Fibroblast of lung (primary cell): ENCODE measurements at regions not wholly inside any gene's neighbourhood (a gene's known extent, or its start where the extent isn't known, plus 50 kb on each side); places are given as distances from the start of the nearest gene placed in this dataset.

Experiments
- DNase-seq, 2 donors: peaks; one replicate each; pipeline versions ENCODE4 v3.0.0 to v3.0.0-alpha.2; 2010; ENCODE audit warnings: low read depth in 2 of 2
- H2AFZ ChIP-seq: 2 replicates; pipeline ENCODE4 v1.5.1; 2012; ENCODE audit warnings: low read length, control low read depth, inconsistent platforms
- H3K27ac ChIP-seq: 2 replicates; pipeline ENCODE4 v1.5.1; 2011; ENCODE audit warnings: low read length, control low read depth; ENCODE audit not compliant: insufficient read depth
- H3K27me3 ChIP-seq: 2 replicates; pipeline ENCODE4 v1.5.1; 2011; ENCODE audit warnings: mild to moderate bottlenecking, low read length; ENCODE audit not compliant: control insufficient read depth, insufficient read depth
- H3K36me3 ChIP-seq: 2 replicates; pipeline ENCODE4 v1.5.1; 2011; ENCODE audit warnings: low read length; ENCODE audit not compliant: control insufficient read depth, insufficient read depth
- H3K4me1 ChIP-seq: 2 replicates; pipeline ENCODE4 v1.5.1; 2011; ENCODE audit warnings: low read length; ENCODE audit not compliant: control insufficient read depth, insufficient read depth; ENCODE audit errors: extremely low read depth
- H3K4me2 ChIP-seq: 2 replicates; pipeline ENCODE4 v1.5.1; 2011; ENCODE audit warnings: low read length, control low read depth; ENCODE audit not compliant: insufficient read depth; ENCODE audit errors: extremely low read depth
- H3K4me3 ChIP-seq, 4 experiments: fragments of 200-600 bp in 1 of 4; sonication (generic) in 1 of 4; replicated peaks in 1 of 4; 2 replicates each; pipeline ENCODE4 v1.5.1; 2011 to 2016; ENCODE audit warnings: low read length in 4 of 4, low read depth in 3 of 4, mild to moderate bottlenecking in 3 of 4, control low read depth in 2 of 4, inconsistent platforms in 1 of 4, mixed read lengths in 1 of 4; ENCODE audit not compliant: insufficient read depth in 1 of 4; ENCODE audit errors: control extremely low read depth in 1 of 4
- H3K79me2 ChIP-seq: 2 replicates; pipeline ENCODE4 v1.5.1; 2012; ENCODE audit warnings: mild to moderate bottlenecking, low read length, inconsistent platforms; ENCODE audit not compliant: control insufficient read depth, insufficient read depth
- H3K9ac ChIP-seq: 2 replicates; pipeline ENCODE4 v1.5.1; 2011; ENCODE audit warnings: mild to moderate bottlenecking, low read length, control low read depth; ENCODE audit not compliant: insufficient read depth
- H3K9me3 ChIP-seq: 2 replicates; pipeline ENCODE4 v1.5.1; 2012; ENCODE audit warnings: low read depth, low read length; ENCODE audit not compliant: control insufficient read depth, insufficient read depth
- H4K20me1 ChIP-seq: 2 replicates; pipeline ENCODE4 v1.5.1; 2011; ENCODE audit warnings: low read length; ENCODE audit not compliant: control insufficient read depth, insufficient read depth; ENCODE audit errors: extremely low read depth
- EZH2 ChIP-seq: IDR thresholded peaks from 2 replicates; pipeline ENCODE4 v1.5.1; 2012; ENCODE audit warnings: low read length, control low read depth, mild to moderate bottlenecking; ENCODE audit errors: missing control alignments
- TF ChIP-seq, protein P1 (sequence below), 2 donors: IDR thresholded peaks in 1 of 2; conservative IDR thresholded peaks in 1 of 2; 1 replicate in 1 of 2; 2 replicates in 1 of 2; pipeline ENCODE4 v1.5.1; 2011 to 2012; ENCODE audit warnings: low read length in 2 of 2, control low read depth in 1 of 2, inconsistent platforms in 1 of 2, low read depth in 1 of 2, mild to moderate bottlenecking in 1 of 2

- DNase-seq: peak in 1 of 2 donors; percentile 46
- no peak overlapping the region for H3K4me2 ChIP-seq
- H3K36me3 ChIP-seq: no peaks in the 10 kb centered on the region
Observed at GRCh38 chr12:58602179-58602578, 318.1 kb downstream of the LRIG3 start.

DNA sequence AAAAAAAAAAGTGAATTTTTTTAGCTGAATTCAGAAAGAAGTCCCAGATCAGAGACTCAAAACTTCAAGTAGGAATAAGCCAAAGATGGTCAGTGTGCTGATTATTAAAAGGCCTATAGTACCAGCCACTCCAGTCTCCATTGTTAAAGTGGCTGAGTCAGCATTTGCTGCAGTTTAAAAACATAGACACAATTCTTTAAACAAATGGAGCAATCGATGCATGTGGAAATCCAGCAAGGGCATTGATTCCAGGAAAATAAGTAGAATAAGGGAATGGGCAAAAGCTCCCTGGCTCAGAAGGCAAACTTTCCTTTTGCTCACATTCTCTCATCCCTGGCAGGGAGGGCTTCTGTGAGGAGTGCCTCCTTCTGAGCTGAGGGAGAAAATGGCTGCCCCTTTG, 317.6 kb downstream of the LRIG3 start:
- Histone ChIP-seq H3K4me3 (no peak overlapping the region), H3K9ac (no peak overlapping the region), H3K36me3 (no peaks in the 10 kb centered on the region), H3K27me3 (no peaks in the 10 kb centered on the region), H3K27ac (no peak overlapping the region), H3K4me1 (no peaks in the 10 kb centered on the region), H4K20me1 (no peaks in the 10 kb centered on the region), H3K4me2 (no peak overlapping the region), H3K9me3 (no peaks in the 10 kb centered on the region), H3K79me2 (no peaks in the 10 kb centered on the region), H2AFZ (no peak overlapping the region)
- DNase-seq: peak in 1 of 2 donors; percentile 17
- no peak for TF ChIP-seq EZH2
- TF ChIP-seq, protein P1, sequence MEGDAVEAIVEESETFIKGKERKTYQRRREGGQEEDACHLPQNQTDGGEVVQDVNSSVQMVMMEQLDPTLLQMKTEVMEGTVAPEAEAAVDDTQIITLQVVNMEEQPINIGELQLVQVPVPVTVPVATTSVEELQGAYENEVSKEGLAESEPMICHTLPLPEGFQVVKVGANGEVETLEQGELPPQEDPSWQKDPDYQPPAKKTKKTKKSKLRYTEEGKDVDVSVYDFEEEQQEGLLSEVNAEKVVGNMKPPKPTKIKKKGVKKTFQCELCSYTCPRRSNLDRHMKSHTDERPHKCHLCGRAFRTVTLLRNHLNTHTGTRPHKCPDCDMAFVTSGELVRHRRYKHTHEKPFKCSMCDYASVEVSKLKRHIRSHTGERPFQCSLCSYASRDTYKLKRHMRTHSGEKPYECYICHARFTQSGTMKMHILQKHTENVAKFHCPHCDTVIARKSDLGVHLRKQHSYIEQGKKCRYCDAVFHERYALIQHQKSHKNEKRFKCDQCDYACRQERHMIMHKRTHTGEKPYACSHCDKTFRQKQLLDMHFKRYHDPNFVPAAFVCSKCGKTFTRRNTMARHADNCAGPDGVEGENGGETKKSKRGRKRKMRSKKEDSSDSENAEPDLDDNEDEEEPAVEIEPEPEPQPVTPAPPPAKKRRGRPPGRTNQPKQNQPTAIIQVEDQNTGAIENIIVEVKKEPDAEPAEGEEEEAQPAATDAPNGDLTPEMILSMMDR (conservative IDR thresholded peaks at IDR 0.05 in 1 of 2, IDR thresholded peaks at IDR 0.05 in 1 of 2; ENCODE audit: low read depth in 1 of 2, low read length in 2 of 2): no peak

More at GRCh38 chr12:58602179-58602578, 318.1 kb downstream of the LRIG3 start:
- Histone ChIP-seq H3K9me3 (no peaks in the 10 kb centered on the region), H3K4me3 (no peak overlapping the region), H3K27ac (no peak overlapping the region), H3K9ac (no peak overlapping the region), H2AFZ (no peak overlapping the region), H3K4me1 (no peaks in the 10 kb centered on the region), H3K79me2 (no peaks in the 10 kb centered on the region), H3K27me3 (no peaks in the 10 kb centered on the region), H4K20me1 (no peaks in the 10 kb centered on the region)
- TF ChIP-seq, protein P1 (conservative IDR thresholded peaks at IDR 0.05 in 1 of 2, IDR thresholded peaks at IDR 0.05 in 1 of 2; ENCODE audit: low read depth in 1 of 2, low read length in 2 of 2): no peak
- TF ChIP-seq EZH2: no peak

GRCh38 chr12:58607805-58608204, 312.5 kb downstream of the LRIG3 start:
- no peak for DNase-seq
- Histone ChIP-seq H3K79me2 (no peaks in the 10 kb centered on the region), H3K4me2 (no peak overlapping the region), H3K36me3 (no peaks in the 10 kb centered on the region), H2AFZ (no peak overlapping the region), H3K9me3 (no peaks in the 10 kb centered on the region), H3K4me3 (no peak overlapping the region), H4K20me1 (no peaks in the 10 kb centered on the region), H3K27ac (no peak overlapping the region), H3K4me1 (peaks cover 4% of the 10 kb centered on the region), H3K27me3 (no peaks in the 10 kb centered on the region), H3K9ac (no peak overlapping the region)
- no peak for TF ChIP-seq EZH2
